ENCODE measurements at regions not wholly inside any gene's neighbourhood (a gene's known extent, or its start where the extent isn't known, plus 50 kb on each side); places are given as distances from the start of the nearest gene placed in this dataset.

GRCh38 chrX:149073479-149073878 is 431.6 kb downstream of the IDS start:
- no peak overlapping the region for H3K4me3 ChIP-seq (IDR thresholded peaks at IDR 0.05; ENCODE audit: insufficient read depth, low read depth, low read length)
- H4K20me1 ChIP-seq (ENCODE audit: insufficient read depth), result no peaks in the 10 kb centered on the region
- no peaks in the 10 kb centered on the region for H3K79me2 ChIP-seq (ENCODE audit: insufficient read depth, low read depth)
- no peak for TF ChIP-seq CTCF (conservative IDR thresholded peaks at IDR 0.05; ENCODE audit: low read depth, low read length)
- no peak overlapping the region for H3K27ac ChIP-seq
- H3K36me3 ChIP-seq (ENCODE audit: insufficient read depth), result no peaks in the 10 kb centered on the region
- H3K9ac ChIP-seq, result no peak overlapping the region
- no peaks in the 10 kb centered on the region for H3K4me1 ChIP-seq (ENCODE audit: low read depth, poor library complexity, severe bottlenecking)
- no peak overlapping the region for H3K4me2 ChIP-seq
- H3K27me3 ChIP-seq (ENCODE audit: insufficient read depth, low read depth), result no peaks in the 10 kb centered on the region
- H2AFZ ChIP-seq (ENCODE audit: low read depth), result no peak overlapping the region

- Histone ChIP-seq H3K27ac (no peak overlapping the region), H3K4me3 (IDR thresholded peaks at IDR 0.05; ENCODE audit: insufficient read depth, low read depth, low read length) (no peak overlapping the region), H3K36me3 (ENCODE audit: insufficient read depth) (no peaks in the 10 kb centered on the region), H3K79me2 (ENCODE audit: insufficient read depth, low read depth) (no peaks in the 10 kb centered on the region), H3K27me3 (ENCODE audit: insufficient read depth, low read depth) (no peaks in the 10 kb centered on the region), H4K20me1 (ENCODE audit: insufficient read depth) (no peaks in the 10 kb centered on the region), H3K9ac (no peak overlapping the region), H2AFZ (ENCODE audit: low read depth) (no peak overlapping the region), H3K4me1 (ENCODE audit: low read depth, poor library complexity, severe bottlenecking) (no peaks in the 10 kb centered on the region), H3K4me2 (no peak overlapping the region)
- no peak for TF ChIP-seq CTCF (conservative IDR thresholded peaks at IDR 0.05; ENCODE audit: low read depth, low read length)
These were observed 435.2 kb downstream of the IDS start for GRCh38 chrX:149069899-149070298.

GRCh38 chrX:149060921-149061320 is 444.2 kb downstream of the IDS start:
- no peak overlapping the region for H3K27ac ChIP-seq
- TF ChIP-seq CTCF (conservative IDR thresholded peaks at IDR 0.05; ENCODE audit: low read depth, low read length), result no peak
- no peak overlapping the region for H2AFZ ChIP-seq (ENCODE audit: low read depth)
- H3K79me2 ChIP-seq (ENCODE audit: insufficient read depth, low read depth), result no peaks in the 10 kb centered on the region
- no peak overlapping the region for H3K4me2 ChIP-seq
- H3K27me3 ChIP-seq (ENCODE audit: insufficient read depth, low read depth), result no peaks in the 10 kb centered on the region
- no peaks in the 10 kb centered on the region for H3K4me1 ChIP-seq (ENCODE audit: low read depth, poor library complexity, severe bottlenecking)
- H3K4me3 ChIP-seq (IDR thresholded peaks at IDR 0.05; ENCODE audit: insufficient read depth, low read depth, low read length), result no peak overlapping the region
- no peaks in the 10 kb centered on the region for H3K36me3 ChIP-seq (ENCODE audit: insufficient read depth)
- no peak overlapping the region for H3K9ac ChIP-seq
- H4K20me1 ChIP-seq (ENCODE audit: insufficient read depth), result no peaks in the 10 kb centered on the region

Data from KMS-11 (cell line).